NCI-H187 treated with DMSO at 0.1 percent for 48 hours (cell line): ENCODE measurements at regions not wholly inside any gene's neighbourhood (a gene's known extent, or its start where the extent isn't known, plus 50 kb on each side); places are given as distances from the start of the nearest gene placed in this dataset.
"Not testable (repeated sequence)": the region's sequence is repeated elsewhere in the genome, so short reads cannot be mapped to it uniquely, and the experiment has no call there.

Experiments used
- DNase-seq: peaks from one replicate; lab custom pipeline; 2025; lab: John Stamatoyannopoulos, UW

- DNase-seq: no peak
Observed at GRCh38 chr3:13194285-13195209, 121.3 kb upstream of the IQSEC1 start.

- DNase-seq: no peak
Observed at GRCh38 chr3:13193320-13194284, 120.4 kb upstream of the IQSEC1 start.

- no peak for DNase-seq
Observed at GRCh38 chr3:13192471-13193213, 119.4 kb upstream of the IQSEC1 start.

GRCh38 chr3:13191016-13191415, 117.8 kb upstream of the IQSEC1 start:
- DNase-seq: no peak

- DNase-seq: no peak
Observed at GRCh38 chr3:13190378-13190765, 117.1 kb upstream of the IQSEC1 start.

GRCh38 chr3:13189639-13190377, 116.6 kb upstream of the IQSEC1 start:
- no peak for DNase-seq

GRCh38 chr3:13188975-13189374, 115.7 kb upstream of the IQSEC1 start:
- DNase-seq: no peak

- DNase-seq: no peak
Observed at GRCh38 chr3:13188181-13188779, 115.1 kb upstream of the IQSEC1 start.

GRCh38 chr3:13187593-13187992, 114.4 kb upstream of the IQSEC1 start:
- DNase-seq: no peak

GRCh38 chr3:13186435-13186815, 113.2 kb upstream of the IQSEC1 start:
- no peak for DNase-seq

GRCh38 chr3:13185737-13186434, 112.7 kb upstream of the IQSEC1 start:
- no peak for DNase-seq

- DNase-seq: not testable (repeated sequence)
Observed at GRCh38 chr3:13179582-13180210, 106.5 kb upstream of the IQSEC1 start.

GRCh38 chr3:13179181-13179580, 106.0 kb upstream of the IQSEC1 start:
- DNase-seq: no peak

GRCh38 chr3:13178107-13178506, 104.9 kb upstream of the IQSEC1 start:
- DNase-seq: no peak

GRCh38 chr3:13177641-13178040, 104.4 kb upstream of the IQSEC1 start:
- no peak for DNase-seq

GRCh38 chr3:13177236-13177635, 104.0 kb upstream of the IQSEC1 start:
- DNase-seq: no peak

- DNase-seq: no peak
Observed at GRCh38 chr3:13176445-13176844, 103.2 kb upstream of the IQSEC1 start.

- DNase-seq: no peak
Observed at GRCh38 chr3:13174803-13175135, 101.5 kb upstream of the IQSEC1 start.

- no peak for DNase-seq
Observed at GRCh38 chr3:13174011-13174802, 101.0 kb upstream of the IQSEC1 start.
